ENCODE measurements at regions not wholly inside any gene's neighbourhood (a gene's known extent, or its start where the extent isn't known, plus 50 kb on each side); places are given as distances from the start of the nearest gene placed in this dataset.

GRCh38 chr13:27007166-27007565 is 164.4 kb downstream of the USP12 start:
- no peaks in the 10 kb centered on the region for H3K36me3 Mint-ChIP-seq (ENCODE audit: low read depth)
- ChIA-PET POLR2A (interaction anchor here (0.6 kb wide), 1 partner anchor 327 kb away, joined by 6 read pairs; no protein-coding TSS in a partner anchor), CTCF (interaction anchor here (1.5 kb wide), 1 partner anchor 22 kb away, joined by 4 read pairs; no protein-coding TSS in a partner anchor)
- intact Hi-C loops (cut with micrococcal nuclease): no loop called here
- H3K9me3 Mint-ChIP-seq: no peaks in the 10 kb centered on the region
- peaks cover 46% of the 10 kb centered on the region for H3K27me3 Mint-ChIP-seq
- ATAC-seq: no peak
- DNase-seq: no peak
- no peak overlapping the region for H3K4me3 Mint-ChIP-seq
- no peak for TF ChIP-seq CTCF (IDR thresholded peaks at IDR 0.05)
- no peak overlapping the region for H3K27ac Mint-ChIP-seq
- peaks cover 8% of the 10 kb centered on the region for H3K4me1 Mint-ChIP-seq (ENCODE audit: low read depth)

- TF ChIP-seq CTCF (IDR thresholded peaks at IDR 0.05): no peak
- no peaks in the 10 kb centered on the region for H3K36me3 Mint-ChIP-seq (ENCODE audit: low read depth)
- peak; percentile 7 for DNase-seq
- ChIA-PET CTCF (interaction anchor here (0.8 to 1.7 kb wide), 3 partner anchors 21 to 355 kb away, joined by 3 to 7 read pairs (median 4); no protein-coding TSS in a partner anchor), POLR2A (no interaction called here)
- H3K4me1 Mint-ChIP-seq (ENCODE audit: low read depth): peaks cover 8% of the 10 kb centered on the region
- peaks cover 46% of the 10 kb centered on the region for H3K27me3 Mint-ChIP-seq
- no peaks in the 10 kb centered on the region for H3K9me3 Mint-ChIP-seq
- no peak for ATAC-seq
- no peak overlapping the region for H3K27ac Mint-ChIP-seq
- intact Hi-C loops (cut with micrococcal nuclease): no loop called here
- H3K4me3 Mint-ChIP-seq: no peak overlapping the region
Observed at GRCh38 chr13:27006519-27007161, 165.0 kb downstream of the USP12 start.

GRCh38 chr13:27005976-27006518 is 165.6 kb downstream of the USP12 start:
- H3K4me3 Mint-ChIP-seq: no peak overlapping the region
- ChIA-PET POLR2A (interaction anchor here (0.6 kb wide), 1 partner anchor 922 kb away, joined by 3 read pairs; no protein-coding TSS in a partner anchor), CTCF (interaction anchor here (0.8 to 1.7 kb wide), 3 partner anchors 21 to 355 kb away, joined by 3 to 7 read pairs (median 3); no protein-coding TSS in a partner anchor)
- peaks cover 6% of the 10 kb centered on the region for H3K4me1 Mint-ChIP-seq (ENCODE audit: low read depth)
- no peaks in the 10 kb centered on the region for H3K9me3 Mint-ChIP-seq
- DNase-seq (no peak), ATAC-seq (no peak)
- no peaks in the 10 kb centered on the region for H3K36me3 Mint-ChIP-seq (ENCODE audit: low read depth)
- H3K27me3 Mint-ChIP-seq: peaks cover 43% of the 10 kb centered on the region
- H3K27ac Mint-ChIP-seq: no peak overlapping the region
- TF ChIP-seq CTCF (IDR thresholded peaks at IDR 0.05): no peak
- intact Hi-C loops (cut with micrococcal nuclease): no loop called here

GRCh38 chr13:27005556-27005955 is 166.1 kb downstream of the USP12 start:
- no peak overlapping the region for H3K27ac Mint-ChIP-seq
- H3K36me3 Mint-ChIP-seq (ENCODE audit: low read depth): no peaks in the 10 kb centered on the region
- H3K27me3 Mint-ChIP-seq: peaks cover 42% of the 10 kb centered on the region
- CTCF ChIA-PET: interaction anchor here (1.3 to 1.7 kb wide), 2 partner anchors 20 to 354 kb away, joined by 3 to 7 read pairs; no protein-coding TSS in a partner anchor
- ATAC-seq (no peak), DNase-seq (no peak)
- H3K4me1 Mint-ChIP-seq (ENCODE audit: low read depth): peaks cover 5% of the 10 kb centered on the region
- H3K4me3 Mint-ChIP-seq: no peak overlapping the region
- intact Hi-C loops (cut with micrococcal nuclease): no loop called here
- POLR2A ChIA-PET: interaction anchor here (0.6 kb wide), 1 partner anchor 922 kb away, joined by 3 read pairs; no protein-coding TSS in a partner anchor
- no peaks in the 10 kb centered on the region for H3K9me3 Mint-ChIP-seq
- no peak for TF ChIP-seq CTCF (IDR thresholded peaks at IDR 0.05)

GRCh38 chr13:27004866-27005265 is 166.7 kb downstream of the USP12 start:
- intact Hi-C loops (cut with micrococcal nuclease): no loop called here
- ChIA-PET CTCF (interaction anchor here (1.3 to 1.7 kb wide), 3 partner anchors 12 to 354 kb away, joined by 3 to 7 read pairs (median 3); no protein-coding TSS in a partner anchor), POLR2A (no interaction called here)
- H3K27me3 Mint-ChIP-seq: peaks cover 42% of the 10 kb centered on the region
- no peaks in the 10 kb centered on the region for H3K9me3 Mint-ChIP-seq
- no peaks in the 10 kb centered on the region for H3K36me3 Mint-ChIP-seq (ENCODE audit: low read depth)
- H3K27ac Mint-ChIP-seq: no peak overlapping the region
- H3K4me3 Mint-ChIP-seq: no peak overlapping the region
- peaks cover 5% of the 10 kb centered on the region for H3K4me1 Mint-ChIP-seq (ENCODE audit: low read depth)
- TF ChIP-seq CTCF (IDR thresholded peaks at IDR 0.05): no peak
- ATAC-seq (no peak), DNase-seq (no peak)

All from activated CD8-positive, alpha-beta T cell treated with anti-CD3 and anti-CD28 coated beads for 36 hours (primary cell).